ENCODE measurements at regions not wholly inside any gene's neighbourhood (a gene's known extent, or its start where the extent isn't known, plus 50 kb on each side); places are given as distances from the start of the nearest gene placed in this dataset.

DNA sequence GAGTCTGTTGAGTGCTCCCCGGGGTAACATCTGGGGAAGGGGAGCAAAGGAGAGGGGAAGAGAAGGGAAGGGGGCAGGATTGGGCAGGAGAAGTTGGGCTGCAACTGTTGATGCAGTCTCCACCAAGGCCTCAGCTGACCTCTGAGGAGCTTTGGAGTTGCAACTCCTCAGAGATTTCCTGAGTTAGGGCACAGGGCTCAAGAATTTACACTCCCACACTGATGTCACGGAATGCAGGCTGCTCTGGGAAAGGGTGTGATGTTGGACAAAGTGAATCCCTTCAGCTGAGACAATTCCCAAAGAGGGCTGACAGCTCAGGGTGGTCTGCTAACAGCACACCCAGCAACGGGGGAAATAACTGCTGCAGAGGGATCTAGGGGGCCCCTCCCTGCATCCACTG, 295.6 kb downstream of the PCNX1 start:
- DNase-seq (ENCODE audit: low read depth): no peak

DNA sequence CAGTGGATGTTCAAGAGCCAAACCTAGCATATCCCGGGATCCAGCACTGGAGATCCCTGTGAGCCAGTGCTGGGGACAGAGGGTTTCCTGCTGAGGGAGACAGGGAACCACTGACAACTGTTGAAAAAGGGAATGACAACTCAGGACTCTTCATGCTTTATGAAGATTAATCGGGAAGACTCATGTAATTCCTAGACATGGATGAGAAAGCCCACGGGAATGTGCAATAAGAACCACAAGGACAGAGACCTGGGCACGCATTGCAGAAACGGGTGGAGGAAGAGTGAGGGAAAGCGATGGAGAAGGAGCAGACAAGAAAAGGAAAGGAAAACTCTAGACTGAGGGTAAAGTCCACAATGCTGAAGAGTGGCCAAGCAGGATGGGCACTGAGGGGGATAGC, 296.0 kb downstream of the PCNX1 start:
- DNase-seq (ENCODE audit: low read depth): no peak

- no peak for DNase-seq (ENCODE audit: low read depth)
These were observed 297.0 kb downstream of the PCNX1 start for GRCh38 chr14:71204231-71204630.

- DNase-seq (ENCODE audit: low read depth): no peak
These were observed 297.5 kb downstream of the PCNX1 start for GRCh38 chr14:71204768-71205167.

DNA sequence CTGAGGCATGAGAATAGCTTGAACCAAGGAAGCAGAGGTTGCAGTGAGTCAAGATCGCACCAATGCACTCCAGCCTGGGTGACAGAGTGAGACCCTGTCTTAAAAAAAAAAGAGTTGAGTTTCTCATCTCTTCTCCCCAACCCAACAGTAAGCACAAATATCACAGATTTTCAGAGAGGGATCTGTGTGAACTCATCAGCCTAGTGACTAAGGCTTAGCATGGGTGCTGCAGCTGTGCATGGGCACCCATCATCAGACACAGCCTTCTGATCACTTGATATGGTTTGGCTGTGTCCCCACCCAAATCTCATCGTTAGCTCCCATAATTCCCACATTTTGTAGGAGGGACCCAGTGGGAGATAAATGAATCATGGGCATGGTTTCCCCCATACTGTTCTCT, 298.9 kb downstream of the PCNX1 start:
- DNase-seq (ENCODE audit: low read depth): no peak

DNA sequence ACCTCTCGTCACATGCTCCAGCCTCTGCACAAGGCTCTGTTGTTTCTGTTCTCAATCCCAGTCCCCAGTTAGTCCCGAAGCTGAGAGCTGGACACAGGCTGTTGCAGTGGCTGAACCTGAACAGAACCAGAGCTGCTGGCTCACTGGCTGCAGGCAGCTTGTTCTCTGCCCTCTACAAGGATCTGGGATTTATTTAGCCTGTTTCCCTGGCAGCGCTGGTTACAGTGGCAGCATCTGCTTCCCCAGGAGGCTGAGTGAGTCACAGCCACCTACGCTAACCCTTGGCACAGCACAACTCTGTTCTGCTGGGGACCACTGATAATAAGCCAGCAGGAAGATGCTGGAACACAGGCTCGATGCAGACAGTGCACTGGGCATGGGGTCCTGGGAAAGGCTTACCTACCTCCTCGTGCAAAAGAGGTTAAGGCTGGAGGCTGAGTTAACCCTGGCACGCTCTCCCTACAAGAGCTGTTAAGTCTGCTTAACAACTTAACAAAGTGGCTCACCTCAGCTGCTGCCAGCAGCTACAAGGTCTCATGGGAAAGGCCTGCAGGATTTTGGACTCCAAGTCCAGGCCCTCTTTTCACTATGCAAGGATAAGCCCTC, 299.6 kb downstream of the PCNX1 start:
- no peak for DNase-seq (ENCODE audit: low read depth)

DNA sequence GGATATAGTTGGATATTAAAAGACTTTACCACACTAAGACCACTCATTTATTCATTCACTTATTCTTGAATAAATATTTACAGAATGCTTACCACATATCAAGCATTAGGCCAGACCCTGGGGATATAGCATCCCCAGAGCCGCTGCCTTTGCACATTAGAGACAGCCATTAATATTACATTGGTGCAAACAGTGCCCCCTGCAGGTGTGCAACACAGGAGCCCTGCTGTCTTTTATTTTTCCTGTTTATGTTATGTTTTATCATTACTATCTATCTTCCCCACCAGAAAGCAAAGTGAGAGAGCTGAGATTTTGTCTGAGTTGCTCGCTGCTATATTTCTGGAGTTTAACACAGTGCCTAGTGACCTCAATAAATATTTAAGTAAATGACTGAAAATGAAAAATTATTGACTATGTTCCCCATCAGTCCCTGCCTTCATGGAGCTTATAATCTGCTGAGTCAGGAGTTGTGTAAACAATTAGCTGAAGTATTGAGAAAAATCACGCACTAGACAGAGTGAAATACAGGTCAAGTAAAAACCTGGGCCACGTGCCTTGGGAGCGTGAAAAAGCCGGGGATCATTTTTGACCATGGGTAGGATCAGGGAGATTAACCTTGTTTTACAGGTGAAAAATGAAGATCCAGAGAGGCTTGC, 301.6 kb downstream of the PCNX1 start:
- DNase-seq (ENCODE audit: low read depth): no peak

GRCh38 chr14:71209888-71210287, 302.6 kb downstream of the PCNX1 start:
- no peak for DNase-seq (ENCODE audit: low read depth)

- DNase-seq (ENCODE audit: low read depth): no peak
These were observed 304.8 kb downstream of the PCNX1 start for GRCh38 chr14:71212093-71212492.

- DNase-seq (ENCODE audit: low read depth): no peak
These were observed 305.4 kb downstream of the PCNX1 start for GRCh38 chr14:71212683-71213107.

DNA sequence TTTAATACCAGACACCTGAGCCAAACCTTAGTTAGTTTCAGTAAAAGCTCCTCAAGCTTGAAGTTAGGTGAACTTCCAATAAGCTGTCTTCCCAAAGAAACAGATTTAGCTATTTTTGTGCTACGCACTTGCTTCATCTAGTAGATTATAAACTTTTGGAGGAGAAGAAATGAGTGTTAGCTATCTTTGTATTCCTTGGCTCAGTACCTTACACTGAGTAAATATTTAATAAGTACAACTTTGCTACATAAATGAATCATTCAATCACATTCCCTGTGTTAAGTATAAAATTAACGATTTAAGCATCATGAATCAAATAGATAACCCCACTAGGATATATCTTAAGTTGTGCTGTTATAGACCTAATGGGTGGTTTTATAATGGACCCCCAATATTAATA, 307.0 kb downstream of the PCNX1 start:
- DNase-seq (ENCODE audit: low read depth): no peak

GRCh38 chr14:71220462-71220861, 313.2 kb downstream of the PCNX1 start:
- DNase-seq (ENCODE audit: low read depth): no peak

DNA sequence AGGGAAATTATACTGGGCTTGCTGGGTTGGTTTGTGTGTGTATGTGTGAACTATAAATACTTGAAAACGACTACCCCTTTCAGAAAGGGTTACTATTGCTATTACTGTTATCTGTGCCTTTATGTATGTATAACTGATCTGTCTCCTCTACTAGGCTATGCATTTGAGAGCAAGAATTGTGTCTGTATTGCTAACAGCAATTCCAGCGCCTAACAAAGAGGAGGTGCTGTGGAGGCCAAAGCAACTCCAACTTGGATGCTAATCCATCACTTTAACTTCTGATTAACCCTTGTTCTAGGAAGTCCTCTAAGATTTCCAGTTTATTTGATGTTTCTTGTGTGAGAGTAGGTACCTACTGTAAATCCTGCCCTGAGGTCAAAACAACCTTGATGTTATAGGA, 313.9 kb downstream of the PCNX1 start:
- no peak for DNase-seq (ENCODE audit: low read depth)

GRCh38 chr14:71225113-71225512, 317.9 kb downstream of the PCNX1 start:
- DNase-seq (ENCODE audit: low read depth): no peak

DNA sequence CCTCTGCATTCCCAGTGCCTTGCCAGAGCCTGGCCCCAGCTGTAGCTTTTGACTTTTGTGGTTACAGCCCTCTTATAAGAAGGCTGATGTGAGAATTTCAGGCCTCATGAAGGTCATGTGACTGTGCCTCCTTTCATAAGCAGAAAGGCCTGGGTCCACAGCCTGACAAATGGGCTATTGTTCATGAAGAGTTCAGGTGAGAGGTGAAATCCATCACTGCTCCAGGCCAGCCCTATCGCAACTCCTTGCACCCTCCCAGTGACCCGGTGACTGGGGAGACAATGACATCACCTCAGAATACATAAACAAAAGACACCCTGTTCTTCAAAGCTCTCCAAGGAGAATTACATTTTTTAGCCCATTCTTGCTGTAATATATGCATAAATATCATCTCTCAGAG, 321.5 kb downstream of the PCNX1 start:
- no peak for DNase-seq (ENCODE audit: low read depth)

- no peak for DNase-seq (ENCODE audit: low read depth)
These were observed 322.6 kb downstream of the PCNX1 start for GRCh38 chr14:71229875-71230274.

DNA sequence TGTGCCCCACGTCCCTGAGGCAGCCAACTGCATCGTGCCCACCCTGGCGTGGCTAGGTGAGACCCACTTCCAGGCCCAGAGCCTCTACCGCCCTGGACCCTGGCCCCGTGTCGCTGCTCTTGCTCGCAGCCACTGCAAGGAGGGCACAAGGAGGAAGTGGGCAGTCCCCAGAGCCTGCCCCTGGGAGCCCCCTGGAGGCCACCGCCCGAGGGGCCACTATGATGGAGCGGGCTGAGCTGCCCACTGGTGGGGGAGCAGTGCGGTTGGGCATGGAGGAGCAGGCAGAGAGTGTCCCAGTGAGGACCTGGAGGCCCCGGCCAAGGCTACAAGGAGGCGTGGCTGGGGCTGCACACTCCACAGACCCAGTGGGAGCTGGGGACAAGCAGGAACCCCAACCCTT, 323.6 kb downstream of the PCNX1 start:
- DNase-seq (ENCODE audit: low read depth): no peak

GRCh38 chr14:71231521-71232393, 324.5 kb downstream of the PCNX1 start:
- no peak for DNase-seq (ENCODE audit: low read depth)

- DNase-seq (ENCODE audit: low read depth): no peak
These were observed 325.2 kb downstream of the PCNX1 start for GRCh38 chr14:71232506-71232905.

- DNase-seq (ENCODE audit: low read depth): no peak
These were observed 328.6 kb downstream of the PCNX1 start for GRCh38 chr14:71235875-71236274.

DNA sequence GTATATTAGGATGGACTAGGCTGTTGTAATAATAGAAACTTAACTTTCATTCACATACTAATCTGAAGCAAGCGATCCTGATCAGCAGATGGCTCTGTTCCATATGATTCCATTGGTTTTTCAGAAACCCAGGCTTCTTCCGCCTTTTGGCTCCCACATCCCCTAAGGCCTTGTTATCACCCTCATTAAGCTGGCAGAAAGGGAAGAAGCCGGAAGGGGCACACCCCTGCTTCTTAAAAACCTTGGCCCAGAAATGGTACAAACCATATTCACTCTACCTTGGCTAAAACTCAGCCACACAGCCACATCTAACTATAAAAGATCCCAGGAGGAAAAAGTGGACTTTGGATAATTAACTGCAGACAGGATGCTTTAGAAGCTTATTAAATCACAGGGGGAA, 329.2 kb downstream of the PCNX1 start:
- no peak for DNase-seq (ENCODE audit: low read depth)

DNA sequence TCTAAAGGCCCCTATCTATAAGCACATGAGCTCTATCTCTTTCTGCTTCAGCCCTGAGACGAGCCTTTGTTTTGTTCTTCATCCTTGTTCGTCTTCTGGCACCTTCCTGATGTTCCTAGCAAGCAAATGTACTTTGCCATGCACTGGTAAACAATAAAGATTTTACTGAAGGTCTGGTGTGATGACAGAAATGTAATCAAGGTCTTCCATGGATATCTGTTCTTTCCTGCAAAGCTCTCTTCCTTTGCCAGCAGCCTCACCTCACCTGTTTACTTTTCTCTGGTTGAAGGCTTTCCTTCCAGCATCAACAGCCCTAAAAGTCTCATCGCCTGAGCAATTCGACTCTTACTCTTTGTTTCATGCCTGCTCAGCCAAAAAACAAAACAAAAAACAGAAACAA, 330.3 kb downstream of the PCNX1 start:
- no peak for DNase-seq (ENCODE audit: low read depth)

DNA sequence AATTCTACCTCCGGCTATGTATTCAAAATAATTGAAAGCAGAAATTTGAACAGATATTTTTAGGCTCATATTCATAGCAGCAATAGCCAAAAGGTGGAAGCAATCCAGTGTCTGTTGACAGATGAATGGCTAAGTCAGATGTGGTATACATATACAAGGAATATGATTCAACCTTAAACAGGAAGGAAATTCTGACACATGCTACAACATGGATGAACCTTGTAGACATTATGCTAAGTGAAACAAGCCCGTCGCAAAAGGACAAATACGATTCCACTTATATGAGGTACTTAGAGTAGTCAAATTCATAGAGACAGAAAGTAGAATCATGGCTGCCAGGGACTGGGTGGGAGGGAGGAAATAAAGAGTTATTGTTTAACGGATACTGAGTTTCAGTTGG, 331.6 kb downstream of the PCNX1 start:
- no peak for DNase-seq (ENCODE audit: low read depth)
